ENCODE measurements at regions not wholly inside any gene's neighbourhood (a gene's known extent, or its start where the extent isn't known, plus 50 kb on each side); places are given as distances from the start of the nearest gene placed in this dataset.

DNA sequence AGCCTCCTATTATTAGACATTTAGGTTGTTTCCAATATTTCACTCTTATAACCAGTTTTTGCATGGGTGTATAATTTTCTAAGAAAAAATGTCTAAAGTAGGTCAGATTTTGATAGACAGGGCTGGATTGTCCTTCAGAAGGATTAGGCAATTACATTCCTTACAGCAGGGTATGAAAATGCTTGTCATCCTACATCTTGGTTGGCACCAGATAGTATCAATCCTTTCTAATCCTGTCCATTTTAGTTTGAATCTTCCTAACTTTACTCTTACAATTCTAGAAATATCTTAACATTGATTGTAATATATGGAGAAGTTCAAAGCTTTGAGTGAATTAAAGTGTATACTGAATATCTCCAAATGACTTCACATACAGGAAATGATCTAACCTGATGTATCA lies 63.0 kb upstream of the ZBED5 start:
- TF ChIP-seq, protein P1, sequence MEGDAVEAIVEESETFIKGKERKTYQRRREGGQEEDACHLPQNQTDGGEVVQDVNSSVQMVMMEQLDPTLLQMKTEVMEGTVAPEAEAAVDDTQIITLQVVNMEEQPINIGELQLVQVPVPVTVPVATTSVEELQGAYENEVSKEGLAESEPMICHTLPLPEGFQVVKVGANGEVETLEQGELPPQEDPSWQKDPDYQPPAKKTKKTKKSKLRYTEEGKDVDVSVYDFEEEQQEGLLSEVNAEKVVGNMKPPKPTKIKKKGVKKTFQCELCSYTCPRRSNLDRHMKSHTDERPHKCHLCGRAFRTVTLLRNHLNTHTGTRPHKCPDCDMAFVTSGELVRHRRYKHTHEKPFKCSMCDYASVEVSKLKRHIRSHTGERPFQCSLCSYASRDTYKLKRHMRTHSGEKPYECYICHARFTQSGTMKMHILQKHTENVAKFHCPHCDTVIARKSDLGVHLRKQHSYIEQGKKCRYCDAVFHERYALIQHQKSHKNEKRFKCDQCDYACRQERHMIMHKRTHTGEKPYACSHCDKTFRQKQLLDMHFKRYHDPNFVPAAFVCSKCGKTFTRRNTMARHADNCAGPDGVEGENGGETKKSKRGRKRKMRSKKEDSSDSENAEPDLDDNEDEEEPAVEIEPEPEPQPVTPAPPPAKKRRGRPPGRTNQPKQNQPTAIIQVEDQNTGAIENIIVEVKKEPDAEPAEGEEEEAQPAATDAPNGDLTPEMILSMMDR (IDR thresholded peaks at IDR 0.05; ENCODE audit: insufficient read depth, low read length), result no peak
- TF ChIP-seq SPI1 (IDR thresholded peaks at IDR 0.05; ENCODE audit: borderline replicate concordance, low read depth), result no peak

All from HL-60 (cell line).